H9 (cell line): ENCODE measurements at regions not wholly inside any gene's neighbourhood (a gene's known extent, or its start where the extent isn't known, plus 50 kb on each side); places are given as distances from the start of the nearest gene placed in this dataset.

Experiments
- DNase-seq: peaks from one replicate; pipeline ENCODE4 v3.0.0-alpha.2; 2017
- H2AFZ ChIP-seq: one replicate; pipeline ENCODE4 v1.6.1; 2013; ENCODE audit warnings: mild to moderate bottlenecking, low read length, control low read depth, moderate library complexity
- H2AK5ac ChIP-seq: 2 replicates; pipeline ENCODE4 v1.6.1; 2013; ENCODE audit warnings: low read length, control low read depth, mixed read lengths; ENCODE audit not compliant: insufficient read length
- H2BK120ac ChIP-seq: one replicate; pipeline ENCODE4 v1.6.1; 2013; ENCODE audit warnings: low read depth, mild to moderate bottlenecking, low read length, control low read depth, inconsistent platforms; ENCODE audit not compliant: poor library complexity, severe bottlenecking
- H2BK12ac ChIP-seq: 2 replicates; pipeline ENCODE4 v1.6.1; 2013; ENCODE audit warnings: low read length, control low read depth, mixed read lengths, low read depth; ENCODE audit not compliant: insufficient read length
- H2BK15ac ChIP-seq: 2 replicates; pipeline ENCODE4 v1.6.1; 2013; ENCODE audit warnings: low read depth, low read length, control low read depth
- H2BK20ac ChIP-seq: one replicate; pipeline ENCODE4 v1.6.1; 2013; ENCODE audit warnings: low read depth, mild to moderate bottlenecking, low read length, control low read depth, inconsistent platforms; ENCODE audit not compliant: poor library complexity, severe bottlenecking
- H2BK5ac ChIP-seq: 2 replicates; pipeline ENCODE4 v1.6.1; 2013; ENCODE audit warnings: low read length, control low read depth, mixed read lengths; ENCODE audit not compliant: insufficient read length
- H3K14ac ChIP-seq: 2 replicates; pipeline ENCODE4 v1.6.1; 2013; ENCODE audit warnings: low read length, control low read depth; ENCODE audit not compliant: insufficient read depth
- H3K18ac ChIP-seq: 2 replicates; pipeline ENCODE4 v1.6.1; 2013; ENCODE audit warnings: low read depth, mild to moderate bottlenecking, mixed read lengths, low read length, control low read depth; ENCODE audit not compliant: insufficient read length
- H3K23ac ChIP-seq: 2 replicates; pipeline ENCODE4 v1.6.1; 2013; ENCODE audit warnings: low read length, control low read depth, mixed read lengths, low read depth; ENCODE audit not compliant: insufficient read length
- H3K23me2 ChIP-seq: 2 replicates; pipeline ENCODE4 v1.6.1; 2013; ENCODE audit warnings: low read depth, mild to moderate bottlenecking, mixed read lengths, low read length, control low read depth; ENCODE audit not compliant: insufficient read length, poor library complexity, severe bottlenecking
- H3K27ac ChIP-seq: 2 replicates; pipeline ENCODE4 v1.5.1; 2013; ENCODE audit warnings: low read length, control low read depth, mixed read lengths, low read depth; ENCODE audit not compliant: insufficient read length
- H3K27me3 ChIP-seq: 2 replicates; pipeline ENCODE4 v1.6.1; 2013; ENCODE audit warnings: low read length, control low read depth, inconsistent platforms; ENCODE audit not compliant: insufficient read depth
- H3K4ac ChIP-seq: 2 replicates; pipeline ENCODE4 v1.6.1; 2013; ENCODE audit warnings: low read depth, mild to moderate bottlenecking, control low read depth, inconsistent platforms, low read length, moderate library complexity
- H3K4me1 ChIP-seq: 2 replicates; pipeline ENCODE4 v1.6.1; 2013; ENCODE audit warnings: low read length, control low read depth, inconsistent platforms; ENCODE audit not compliant: insufficient read depth
- H3K4me2 ChIP-seq: 2 replicates; pipeline ENCODE4 v1.6.1; 2013; ENCODE audit warnings: low read length, control low read depth, mixed read lengths; ENCODE audit not compliant: insufficient read length, insufficient read depth
- H3K56ac ChIP-seq: 2 replicates; pipeline ENCODE4 v1.6.1; 2013; ENCODE audit warnings: low read depth, mild to moderate bottlenecking, mixed read lengths, low read length, control low read depth; ENCODE audit not compliant: insufficient read length
- H3K79me1 ChIP-seq: 2 replicates; pipeline ENCODE4 v1.6.1; 2013; ENCODE audit warnings: low read depth, mild to moderate bottlenecking, moderate library complexity, low read length, control low read depth, inconsistent platforms; ENCODE audit not compliant: insufficient read depth, poor library complexity, severe bottlenecking
- H3K79me2 ChIP-seq: 2 replicates; pipeline ENCODE4 v1.6.1; 2013; ENCODE audit warnings: low read length, control low read depth, inconsistent platforms; ENCODE audit not compliant: insufficient read depth
- H3K9ac ChIP-seq: 2 replicates; pipeline ENCODE4 v1.6.1; 2013; ENCODE audit warnings: low read length, control low read depth, mixed read lengths; ENCODE audit not compliant: insufficient read length; ENCODE audit errors: extremely low read depth
- H3K9me3 ChIP-seq: one replicate; pipeline ENCODE4 v1.6.1; 2013; ENCODE audit warnings: low read depth, low read length, inconsistent platforms; ENCODE audit not compliant: control insufficient read depth
- H3T11ph ChIP-seq: one replicate; pipeline ENCODE4 v1.6.1; 2013; ENCODE audit warnings: mild to moderate bottlenecking, low read length, control low read depth, inconsistent platforms
- H4K20me1 ChIP-seq: one replicate; pipeline ENCODE4 v1.6.1; 2013; ENCODE audit not compliant: control insufficient read depth, insufficient read length, insufficient read depth
- H4K5ac ChIP-seq: 2 replicates; pipeline ENCODE4 v1.6.1; 2013; ENCODE audit warnings: low read depth, mild to moderate bottlenecking, mixed read lengths, low read length, control low read depth; ENCODE audit not compliant: insufficient read length
- H4K8ac ChIP-seq: replicated peaks from 2 replicates; pipeline ENCODE4 v1.6.1; 2013; ENCODE audit warnings: low read length, control low read depth, mixed read lengths, low read depth; ENCODE audit not compliant: insufficient read length
- H4K91ac ChIP-seq: 2 replicates; pipeline ENCODE4 v1.6.1; 2013; ENCODE audit warnings: low read depth, mild to moderate bottlenecking, moderate library complexity, mixed read lengths, low read length, control low read depth; ENCODE audit not compliant: insufficient read length
- H3K27ac Mint-ChIP-seq, 3 experiments: 2 replicates in 2 of 3; 3 replicates in 1 of 3; pipeline ENCODE4 v1.8.0; 2020 to 2021; ENCODE audit warnings: mixed read lengths in 3 of 3, mild to moderate bottlenecking in 1 of 3, moderate library complexity in 1 of 3
- H3K27me3 Mint-ChIP-seq: 2 replicates; pipeline ENCODE4 v1.8.0; 2021; ENCODE audit warnings: low read depth, mild to moderate bottlenecking, moderate library complexity, mixed read lengths
- H3K36me3 Mint-ChIP-seq, 3 experiments: 2 replicates in 2 of 3; 3 replicates in 1 of 3; pipeline ENCODE4 v1.8.0; 2020 to 2021; ENCODE audit warnings: low read depth in 3 of 3, mixed read lengths in 3 of 3; ENCODE audit not compliant: insufficient read depth in 1 of 3
- H3K4me1 Mint-ChIP-seq, 2 experiments: 2 replicates each; pipeline ENCODE4 v1.8.0; 2020; ENCODE audit warnings: mixed read lengths in 2 of 2
- H3K4me3 Mint-ChIP-seq, 2 experiments: 2 replicates in 1 of 2; 3 replicates in 1 of 2; pipeline ENCODE4 v1.8.0; 2020 to 2021; ENCODE audit warnings: mild to moderate bottlenecking in 2 of 2, mixed read lengths in 2 of 2, moderate library complexity in 1 of 2
- H3K9me3 Mint-ChIP-seq, 2 experiments: 2 replicates in 1 of 2; 3 replicates in 1 of 2; pipeline ENCODE4 v1.8.0; 2020; ENCODE audit warnings: mild to moderate bottlenecking in 2 of 2, mixed read lengths in 2 of 2, moderate library complexity in 1 of 2
- CTCF ChIP-seq: fragments of 200-600 bp; sonication (generic); conservative IDR thresholded peaks from 3 replicates; pipeline ENCODE4 v1.8.0; 2021; ENCODE audit warnings: antibody characterized with exemption, mild to moderate bottlenecking
- WGBS: extraction: QIAGEN DNeasy Blood & Tissue Kit; methylation state at CpG from one replicate; pipeline ENCODE4 v1.1.7; 2013; ENCODE audit warnings: missing lambda C conversion rate, low lambda C conversion rate, mixed read lengths; ENCODE audit not compliant: insufficient read length; ENCODE audit errors: extremely low coverage; 5-methylcytosine and 5-hydroxymethylcytosine counted together

- Histone ChIP-seq H3K56ac (no peak overlapping the region), H3T11ph (no peak overlapping the region), H4K91ac (no peak overlapping the region), H3K79me1 (no peaks in the 10 kb centered on the region), H3K9ac (no peak overlapping the region), H2BK5ac (no peak overlapping the region), H4K5ac (no peak overlapping the region), H2BK12ac (no peak overlapping the region), H3K9me3 (no peaks in the 10 kb centered on the region), H3K27ac (no peak overlapping the region), H3K4ac (no peak overlapping the region), H3K14ac (no peak overlapping the region), H2BK15ac (no peak overlapping the region), H3K27me3 (no peaks in the 10 kb centered on the region), H2AK5ac (no peak overlapping the region), H3K4me1 (no peaks in the 10 kb centered on the region), H4K20me1 (no peaks in the 10 kb centered on the region), H2BK20ac (no peak overlapping the region), H3K23me2 (no peaks in the 10 kb centered on the region), H4K8ac (no peak overlapping the region), H3K18ac (no peak overlapping the region), H3K23ac (no peak overlapping the region), H3K79me2 (no peaks in the 10 kb centered on the region), H2AFZ (no peak overlapping the region), H3K4me2 (no peak overlapping the region), H2BK120ac (no peak overlapping the region)
- Mint-ChIP-seq H3K36me3 (no peaks in the 10 kb centered on the region), H3K27ac (no peak overlapping the region), H3K9me3 (no peaks in the 10 kb centered on the region), H3K4me1 (peaks cover 24 to 28% of the 10 kb centered on the region in 2 experiments), H3K4me3 (no peak overlapping the region), H3K27me3 (no peaks in the 10 kb centered on the region)
- WGBS: no CpG with 5 or more reads among the region's 7 CpGs
- TF ChIP-seq CTCF: no peak
- no peak for DNase-seq
These were observed 59.6 kb upstream of the DDR1 start for GRCh38 chr6:30824698-30825097.
